ENCODE measurements at regions not wholly inside any gene's neighbourhood (a gene's known extent, or its start where the extent isn't known, plus 50 kb on each side); places are given as distances from the start of the nearest gene placed in this dataset.

DNA sequence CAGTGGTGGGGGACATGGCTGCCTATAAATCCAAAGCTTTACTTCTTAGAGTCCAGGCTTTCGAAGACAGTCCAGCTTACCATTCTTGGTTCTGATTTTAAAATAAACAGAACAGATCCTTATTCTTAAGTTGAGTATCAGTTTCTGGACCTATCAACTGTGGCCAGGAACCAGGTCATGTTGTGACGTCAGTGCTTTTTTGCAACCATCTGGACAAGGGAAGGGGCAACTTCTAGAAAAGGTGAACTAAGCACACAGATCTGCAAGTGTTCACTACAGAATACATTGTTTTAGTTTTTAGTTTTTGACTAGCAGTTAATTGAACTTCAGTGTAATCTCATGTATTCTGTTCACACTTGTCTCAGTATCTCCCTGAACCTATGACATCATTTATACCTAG lies 326.0 kb upstream of the MGAT5 start:
- Histone ChIP-seq H4K20me1 (ENCODE audit: insufficient read depth) (no peaks in the 10 kb centered on the region), H3K36me3 (ENCODE audit: insufficient read depth, low read length) (no peaks in the 10 kb centered on the region), H3K79me2 (replicated peaks; ENCODE audit: insufficient read depth, low read length) (no peaks in the 10 kb centered on the region), H3K27me3 (ENCODE audit: insufficient read depth, low read depth, low read length) (no peaks in the 10 kb centered on the region), H3K9me2 (ENCODE audit: insufficient read depth, low read length) (no peaks in the 10 kb centered on the region), H3F3A (ENCODE audit: insufficient read depth, low read length, poor library complexity, severe bottlenecking) (no peaks in the 10 kb centered on the region), H3K4me3 (ENCODE audit: low read length) (no peak overlapping the region), H3K27ac (ENCODE audit: low read length) (no peak overlapping the region), H3K9ac (ENCODE audit: low read length) (no peak overlapping the region), H3K4me2 (ENCODE audit: low read length) (no peak overlapping the region), H3K9me3 (ENCODE audit: low read length) (no peaks in the 10 kb centered on the region), H2AFZ (ENCODE audit: low read depth, low read length) (no peak overlapping the region)
- TF ChIP-seq, protein P1, sequence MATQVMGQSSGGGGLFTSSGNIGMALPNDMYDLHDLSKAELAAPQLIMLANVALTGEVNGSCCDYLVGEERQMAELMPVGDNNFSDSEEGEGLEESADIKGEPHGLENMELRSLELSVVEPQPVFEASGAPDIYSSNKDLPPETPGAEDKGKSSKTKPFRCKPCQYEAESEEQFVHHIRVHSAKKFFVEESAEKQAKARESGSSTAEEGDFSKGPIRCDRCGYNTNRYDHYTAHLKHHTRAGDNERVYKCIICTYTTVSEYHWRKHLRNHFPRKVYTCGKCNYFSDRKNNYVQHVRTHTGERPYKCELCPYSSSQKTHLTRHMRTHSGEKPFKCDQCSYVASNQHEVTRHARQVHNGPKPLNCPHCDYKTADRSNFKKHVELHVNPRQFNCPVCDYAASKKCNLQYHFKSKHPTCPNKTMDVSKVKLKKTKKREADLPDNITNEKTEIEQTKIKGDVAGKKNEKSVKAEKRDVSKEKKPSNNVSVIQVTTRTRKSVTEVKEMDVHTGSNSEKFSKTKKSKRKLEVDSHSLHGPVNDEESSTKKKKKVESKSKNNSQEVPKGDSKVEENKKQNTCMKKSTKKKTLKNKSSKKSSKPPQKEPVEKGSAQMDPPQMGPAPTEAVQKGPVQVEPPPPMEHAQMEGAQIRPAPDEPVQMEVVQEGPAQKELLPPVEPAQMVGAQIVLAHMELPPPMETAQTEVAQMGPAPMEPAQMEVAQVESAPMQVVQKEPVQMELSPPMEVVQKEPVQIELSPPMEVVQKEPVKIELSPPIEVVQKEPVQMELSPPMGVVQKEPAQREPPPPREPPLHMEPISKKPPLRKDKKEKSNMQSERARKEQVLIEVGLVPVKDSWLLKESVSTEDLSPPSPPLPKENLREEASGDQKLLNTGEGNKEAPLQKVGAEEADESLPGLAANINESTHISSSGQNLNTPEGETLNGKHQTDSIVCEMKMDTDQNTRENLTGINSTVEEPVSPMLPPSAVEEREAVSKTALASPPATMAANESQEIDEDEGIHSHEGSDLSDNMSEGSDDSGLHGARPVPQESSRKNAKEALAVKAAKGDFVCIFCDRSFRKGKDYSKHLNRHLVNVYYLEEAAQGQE (IDR thresholded peaks at IDR 0.05; ENCODE audit: borderline replicate concordance) = no peak
- TF ChIP-seq MXI1 (conservative IDR thresholded peaks at IDR 0.05; ENCODE audit: poor library complexity, severe bottlenecking) = no peak
- TF ChIP-seq EP300 (conservative IDR thresholded peaks at IDR 0.05; ENCODE audit: poor library complexity, severe bottlenecking) = no peak
- TF ChIP-seq SMC3 (conservative IDR thresholded peaks at IDR 0.05; ENCODE audit: poor library complexity) = no peak
- TF ChIP-seq TAF1 (IDR thresholded peaks at IDR 0.05; ENCODE audit: low read depth) = no peak
- no peak for TF ChIP-seq POLR2AphosphoS5 (IDR thresholded peaks at IDR 0.05)
- no peak for TF ChIP-seq RAD21 (conservative IDR thresholded peaks at IDR 0.05)
- no peak for TF ChIP-seq EZH2 (IDR thresholded peaks at IDR 0.05; ENCODE audit: borderline replicate concordance, insufficient read depth, low read length, poor library complexity, severe bottlenecking)
- TF ChIP-seq, protein P2, sequence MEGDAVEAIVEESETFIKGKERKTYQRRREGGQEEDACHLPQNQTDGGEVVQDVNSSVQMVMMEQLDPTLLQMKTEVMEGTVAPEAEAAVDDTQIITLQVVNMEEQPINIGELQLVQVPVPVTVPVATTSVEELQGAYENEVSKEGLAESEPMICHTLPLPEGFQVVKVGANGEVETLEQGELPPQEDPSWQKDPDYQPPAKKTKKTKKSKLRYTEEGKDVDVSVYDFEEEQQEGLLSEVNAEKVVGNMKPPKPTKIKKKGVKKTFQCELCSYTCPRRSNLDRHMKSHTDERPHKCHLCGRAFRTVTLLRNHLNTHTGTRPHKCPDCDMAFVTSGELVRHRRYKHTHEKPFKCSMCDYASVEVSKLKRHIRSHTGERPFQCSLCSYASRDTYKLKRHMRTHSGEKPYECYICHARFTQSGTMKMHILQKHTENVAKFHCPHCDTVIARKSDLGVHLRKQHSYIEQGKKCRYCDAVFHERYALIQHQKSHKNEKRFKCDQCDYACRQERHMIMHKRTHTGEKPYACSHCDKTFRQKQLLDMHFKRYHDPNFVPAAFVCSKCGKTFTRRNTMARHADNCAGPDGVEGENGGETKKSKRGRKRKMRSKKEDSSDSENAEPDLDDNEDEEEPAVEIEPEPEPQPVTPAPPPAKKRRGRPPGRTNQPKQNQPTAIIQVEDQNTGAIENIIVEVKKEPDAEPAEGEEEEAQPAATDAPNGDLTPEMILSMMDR (IDR thresholded peaks at IDR 0.05; ENCODE audit: poor library complexity, severe bottlenecking) = no peak

DNA sequence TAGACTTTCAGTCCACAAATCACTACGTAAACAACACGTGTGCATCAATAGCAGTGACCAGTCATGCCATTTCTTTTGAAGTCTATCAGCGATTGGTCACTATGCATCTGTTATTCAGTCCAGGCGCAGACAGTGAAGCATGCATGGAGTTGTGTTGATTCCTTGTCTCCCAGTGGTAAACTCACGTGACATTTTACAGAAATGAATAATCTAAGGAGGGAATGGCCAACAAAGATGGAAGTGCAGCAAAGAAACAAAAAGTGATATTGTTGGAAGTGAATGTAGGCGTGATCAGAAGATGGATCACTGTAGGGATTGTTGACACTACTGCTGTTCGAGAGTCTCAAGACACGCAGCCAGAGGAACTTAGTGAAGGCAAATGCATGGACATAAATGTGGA lies 317.8 kb upstream of the MGAT5 start:
- H3K27ac ChIP-seq (ENCODE audit: low read length) = no peak overlapping the region
- H3K36me3 ChIP-seq (ENCODE audit: insufficient read depth, low read length) = no peaks in the 10 kb centered on the region
- H3F3A ChIP-seq (ENCODE audit: insufficient read depth, low read length, poor library complexity, severe bottlenecking) = no peaks in the 10 kb centered on the region
- no peak overlapping the region for H3K9ac ChIP-seq (ENCODE audit: low read length)
- no peak overlapping the region for H3K4me3 ChIP-seq (ENCODE audit: low read length)
- no peaks in the 10 kb centered on the region for H4K20me1 ChIP-seq (ENCODE audit: insufficient read depth)
- no peak overlapping the region for H3K4me2 ChIP-seq (ENCODE audit: low read length)
- no peak overlapping the region for H2AFZ ChIP-seq (ENCODE audit: low read depth, low read length)
- no peaks in the 10 kb centered on the region for H3K9me2 ChIP-seq (ENCODE audit: insufficient read depth, low read length)
- TF ChIP-seq EZH2 (IDR thresholded peaks at IDR 0.05; ENCODE audit: borderline replicate concordance, insufficient read depth, low read length, poor library complexity, severe bottlenecking) = no peak
- no peak for TF ChIP-seq EP300 (conservative IDR thresholded peaks at IDR 0.05; ENCODE audit: poor library complexity, severe bottlenecking)
- TF ChIP-seq SMC3 (conservative IDR thresholded peaks at IDR 0.05; ENCODE audit: poor library complexity) = no peak
- no peak for TF ChIP-seq TAF1 (IDR thresholded peaks at IDR 0.05; ENCODE audit: low read depth)
- TF ChIP-seq MXI1 (conservative IDR thresholded peaks at IDR 0.05; ENCODE audit: poor library complexity, severe bottlenecking) = no peak
- TF ChIP-seq POLR2AphosphoS5 (IDR thresholded peaks at IDR 0.05) = no peak
- TF ChIP-seq, protein P2 (IDR thresholded peaks at IDR 0.05; ENCODE audit: poor library complexity, severe bottlenecking) = no peak
- TF ChIP-seq, protein P1 (IDR thresholded peaks at IDR 0.05; ENCODE audit: borderline replicate concordance) = no peak
- TF ChIP-seq RAD21 (conservative IDR thresholded peaks at IDR 0.05) = no peak
- no peaks in the 10 kb centered on the region for H3K27me3 ChIP-seq (ENCODE audit: insufficient read depth, low read depth, low read length)
- H3K79me2 ChIP-seq (replicated peaks; ENCODE audit: insufficient read depth, low read length) = no peaks in the 10 kb centered on the region
- H3K9me3 ChIP-seq (ENCODE audit: low read length) = no peaks in the 10 kb centered on the region
